ENCODE measurements at regions not wholly inside any gene's neighbourhood (a gene's known extent, or its start where the extent isn't known, plus 50 kb on each side); places are given as distances from the start of the nearest gene placed in this dataset.

GRCh38 chr20:57104651-57105204 is 161.7 kb downstream of the BMP7 start:
- no peak for DNase-seq
- no peaks in the 10 kb centered on the region for H3K9me3 ChIP-seq (ENCODE audit: control insufficient read depth, low read length)

DNA sequence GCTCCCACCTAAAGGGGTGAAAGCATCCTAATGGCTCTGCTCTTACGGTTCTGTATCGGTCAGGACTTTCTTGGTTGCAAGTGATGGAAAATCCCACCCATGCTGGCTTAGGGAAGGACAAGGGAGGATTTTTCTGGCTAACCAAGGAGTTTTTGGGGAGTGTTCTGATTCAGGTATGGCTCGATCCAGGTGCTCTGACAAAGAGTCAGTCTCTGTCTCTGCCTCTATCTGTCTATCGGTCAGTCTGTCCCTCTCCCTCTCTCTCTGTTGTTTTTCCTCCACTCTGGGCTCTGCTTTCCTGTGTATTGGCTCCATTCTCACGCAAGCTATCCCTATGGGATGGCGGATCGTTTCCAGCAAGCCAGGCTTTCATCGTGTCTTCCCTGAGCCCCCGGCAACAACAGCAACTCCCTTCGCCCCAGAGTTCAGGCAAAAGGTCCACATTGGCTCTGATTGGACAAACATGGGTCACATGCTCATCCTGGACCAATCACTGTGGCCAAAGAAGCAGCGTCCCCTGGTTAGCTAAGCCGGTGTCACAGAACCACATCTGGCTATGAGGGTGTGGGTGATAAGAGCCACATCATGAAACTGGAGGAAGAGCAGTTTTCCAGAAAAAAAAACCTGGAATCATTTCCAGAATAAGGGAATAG is 160.3 kb downstream of the BMP7 start:
- Mint-ChIP-seq H3K9me3 (no peaks in the 10 kb centered on the region), H3K4me1 (peaks cover 4% of the 10 kb centered on the region), H3K27me3 (ENCODE audit: insufficient read depth) (peaks cover 20% of the 10 kb centered on the region), H3K36me3 (ENCODE audit: low read depth) (no peaks in the 10 kb centered on the region), H3K27ac (no peak overlapping the region), H3K4me3 (no peak overlapping the region)
- 86 to 94% methylated on average over 9 to 12 of the region's 12 CpGs for WGBS, 2 experiments (ENCODE audit: insufficient coverage in 1 of 2, insufficient read length in 1 of 2)
- no peak overlapping the region for H3K27ac ChIP-seq (ENCODE audit: low read depth, low read length)
- no peak overlapping the region for H3K4me3 ChIP-seq (ENCODE audit: low read length)
- no peak for DNase-seq
- no peak overlapping the region for H3K9ac ChIP-seq (ENCODE audit: extremely low read depth, low read length, poor library complexity, severe bottlenecking)
- no peaks in the 10 kb centered on the region for H3K27me3 ChIP-seq (ENCODE audit: control insufficient read depth, insufficient read depth, low read length, poor library complexity, severe bottlenecking)
- TF ChIP-seq CTCF (conservative IDR thresholded peaks at IDR 0.05): no peak
- H3K4me1 ChIP-seq (ENCODE audit: control insufficient read depth, insufficient read depth, low read length): no peaks in the 10 kb centered on the region
- H3K9me3 ChIP-seq (ENCODE audit: control insufficient read depth, low read length): no peaks in the 10 kb centered on the region
- no peaks in the 10 kb centered on the region for H3K36me3 ChIP-seq (ENCODE audit: control insufficient read depth, insufficient read depth, low read length)

More at GRCh38 chr20:57104651-57105204, 161.7 kb downstream of the BMP7 start:
- no peaks in the 10 kb centered on the region for H3K4me1 ChIP-seq (ENCODE audit: control insufficient read depth, insufficient read depth, low read length)
- H3K4me3 ChIP-seq (ENCODE audit: low read length): no peak overlapping the region
- peaks cover 5% of the 10 kb centered on the region for H3K9me3 Mint-ChIP-seq
- H3K27ac ChIP-seq (ENCODE audit: low read depth, low read length): no peak overlapping the region
- no peak overlapping the region for H3K4me3 Mint-ChIP-seq
- no peaks in the 10 kb centered on the region for H3K36me3 Mint-ChIP-seq (ENCODE audit: low read depth)
- no peaks in the 10 kb centered on the region for H3K27me3 ChIP-seq (ENCODE audit: control insufficient read depth, insufficient read depth, low read length, poor library complexity, severe bottlenecking)
- peaks cover 4% of the 10 kb centered on the region for H3K4me1 Mint-ChIP-seq
- WGBS, 2 experiments (ENCODE audit: insufficient coverage in 1 of 2, insufficient read length in 1 of 2): 83 to 84% methylated on average over 10 to 13 of the region's 13 CpGs
- H3K9ac ChIP-seq (ENCODE audit: extremely low read depth, low read length, poor library complexity, severe bottlenecking): no peak overlapping the region
- peaks cover 34% of the 10 kb centered on the region for H3K27me3 Mint-ChIP-seq (ENCODE audit: insufficient read depth)
- H3K27ac Mint-ChIP-seq: no peak overlapping the region
- H3K36me3 ChIP-seq (ENCODE audit: control insufficient read depth, insufficient read depth, low read length): no peaks in the 10 kb centered on the region
- TF ChIP-seq CTCF (conservative IDR thresholded peaks at IDR 0.05): no peak

- H3K27me3 Mint-ChIP-seq (ENCODE audit: insufficient read depth): peaks cover 17% of the 10 kb centered on the region
- H3K4me1 ChIP-seq (ENCODE audit: control insufficient read depth, insufficient read depth, low read length): no peaks in the 10 kb centered on the region
- H3K27me3 ChIP-seq (ENCODE audit: control insufficient read depth, insufficient read depth, low read length, poor library complexity, severe bottlenecking): no peaks in the 10 kb centered on the region
- H3K9me3 ChIP-seq (ENCODE audit: control insufficient read depth, low read length): no peaks in the 10 kb centered on the region
- no peaks in the 10 kb centered on the region for H3K36me3 ChIP-seq (ENCODE audit: control insufficient read depth, insufficient read depth, low read length)
- H3K4me3 Mint-ChIP-seq: no peak overlapping the region
- H3K27ac ChIP-seq (ENCODE audit: low read depth, low read length): no peak overlapping the region
- H3K4me3 ChIP-seq (ENCODE audit: low read length): no peak overlapping the region
- no peak for TF ChIP-seq CTCF (conservative IDR thresholded peaks at IDR 0.05)
- peaks cover 4% of the 10 kb centered on the region for H3K4me1 Mint-ChIP-seq
- WGBS, 2 experiments (ENCODE audit: insufficient coverage in 1 of 2, insufficient read length in 1 of 2): 89 to 93% methylated on average over 3 to 4 of the region's 4 CpGs
- no peak overlapping the region for H3K9ac ChIP-seq (ENCODE audit: extremely low read depth, low read length, poor library complexity, severe bottlenecking)
- no peak for DNase-seq
- H3K36me3 Mint-ChIP-seq (ENCODE audit: low read depth): no peaks in the 10 kb centered on the region
- no peak overlapping the region for H3K27ac Mint-ChIP-seq
- H3K9me3 Mint-ChIP-seq: no peaks in the 10 kb centered on the region
Measured at GRCh38 chr20:57106692-57107091, 159.7 kb downstream of the BMP7 start.

Measured in endodermal cell (in vitro differentiated cells).